K562 (cell line): ENCODE measurements at regions not wholly inside any gene's neighbourhood (a gene's known extent, or its start where the extent isn't known, plus 50 kb on each side); places are given as distances from the start of the nearest gene placed in this dataset.

Experiments
- ATAC-seq: fragments of 200-7000 bp; cut with Tn5 transposase; 3 replicates; pipeline ENCODE4 v1.9.1; 2020; ENCODE audit warnings: moderate library complexity
- BruUV-seq: library from RNA; stranded (reverse); fragments of 400-500 nt; replicated peaks from 2 replicates; lab custom pipeline; 2021; lab: Mats Ljungman, UMichigan
- CTCF ChIA-PET: fragments of 300-600 bp; formaldehyde crosslinking; extraction: SDS; loops from one replicate; lab custom pipeline; 2021; ENCODE audit warnings: low intra/inter-chr PET ratio; lab: Yijun Ruan, JAX
- POLR2A ChIA-PET: fragments of 300-600, 350-650 bp; sonication (Branson Sonifier 250); formaldehyde crosslinking; extraction: SDS; loops from one replicate; lab custom pipeline; 2021; ENCODE audit warnings: antibody characterized with exemption, inconsistent platforms; lab: Yijun Ruan, JAX
- DNase-seq, 4 experiments: peaks; one replicate each; pipeline versions ENCODE4 v3.0.0 to v3.0.0-alpha.2; 2011 to 2018; ENCODE audit warnings: low spot score in 3 of 4, mixed read lengths in 3 of 4; ENCODE audit errors: extremely low read depth in 1 of 4
- FAIRE-seq: peaks from 2 replicates; lab custom pipeline; 2011; peaks lifted over from hg19 to GRCh38; lab: Jason Lieb, UNC
- H2AFZ ChIP-seq: 2 replicates; pipeline ENCODE4 v1.6.0; 2011; ENCODE audit warnings: low read depth, low read length, control low read depth, inconsistent platforms
- H3K27ac ChIP-seq: fragments of 200-600 bp; 3 replicates; pipeline ENCODE4 v1.8.0; 2011; ENCODE audit warnings: low read depth, mild to moderate bottlenecking, control low read depth, inconsistent platforms, low read length, moderate library complexity, mixed read lengths; ENCODE audit errors: extremely low read depth
- H3K27me3 ChIP-seq, 2 experiments: fragments of 300-600 bp in 1 of 2; 2 replicates in 1 of 2; 3 replicates in 1 of 2; pipeline versions ENCODE4 v1.6.0 to v1.8.0; 2011; ENCODE audit warnings: inconsistent platforms in 2 of 2, low read length in 2 of 2, mild to moderate bottlenecking in 1 of 2, mixed read lengths in 1 of 2, moderate library complexity in 1 of 2; ENCODE audit not compliant: control insufficient read depth in 2 of 2, insufficient read depth in 2 of 2
- H3K36me3 ChIP-seq: fragments of 300-600 bp; 3 replicates; pipeline ENCODE4 v1.8.0; 2011; ENCODE audit warnings: mild to moderate bottlenecking, low read length, inconsistent platforms; ENCODE audit not compliant: control insufficient read depth, insufficient read depth
- H3K4me1 ChIP-seq, 2 experiments: fragments of 200-600 bp in 1 of 2; replicated peaks in 1 of 2; 2 replicates in 1 of 2; 3 replicates in 1 of 2; pipeline versions ENCODE4 v1.5.1 to v1.8.0; 2011; ENCODE audit warnings: inconsistent platforms in 2 of 2, low read length in 2 of 2, mild to moderate bottlenecking in 1 of 2, mixed read lengths in 1 of 2, moderate library complexity in 1 of 2; ENCODE audit not compliant: control insufficient read depth in 2 of 2, insufficient read depth in 2 of 2
- H3K4me2 ChIP-seq: 2 replicates; pipeline ENCODE4 v1.6.1; 2011; ENCODE audit warnings: low read length, control low read depth, inconsistent platforms, mixed read lengths; ENCODE audit not compliant: insufficient read depth
- H3K4me3 ChIP-seq: fragments of 200-600 bp; sonication (generic), shearing (Covaris generic); 2 replicates; pipeline ENCODE4 v1.5.1; 2016; ENCODE audit warnings: control low read depth, inconsistent platforms
- H3K79me2 ChIP-seq: fragments of 200-600 bp; 3 replicates; pipeline ENCODE4 v1.8.0; 2011; ENCODE audit warnings: low read length, inconsistent platforms; ENCODE audit not compliant: control insufficient read depth, insufficient read depth
- H3K9ac ChIP-seq, 2 experiments: 2 replicates each; pipeline versions ENCODE4 v1.6.0 to v1.6.1; 2011; ENCODE audit warnings: low read depth in 2 of 2, low read length in 2 of 2, control low read depth in 1 of 2, inconsistent platforms in 1 of 2, mild to moderate bottlenecking in 1 of 2, mixed read lengths in 1 of 2; ENCODE audit not compliant: insufficient read depth in 1 of 2
- H3K9me1 ChIP-seq: one replicate; pipeline ENCODE4 v1.6.0; 2011; ENCODE audit warnings: inconsistent platforms, mild to moderate bottlenecking, low read length, moderate library complexity; ENCODE audit not compliant: control insufficient read depth, insufficient read depth
- H3K9me3 ChIP-seq: replicated peaks from 2 replicates; pipeline ENCODE4 v1.5.1; 2011; ENCODE audit warnings: low read depth, low read length, inconsistent platforms; ENCODE audit not compliant: control insufficient read depth, insufficient read depth
- H4K20me1 ChIP-seq: replicated peaks from 2 replicates; pipeline ENCODE4 v1.6.1; 2011; ENCODE audit warnings: low read length, inconsistent platforms, mixed read lengths; ENCODE audit not compliant: control insufficient read depth, insufficient read depth
- ADNP ChIP-seq: fragments of 200-800 bp; sonication (Bioruptor generic); IDR thresholded peaks from 2 replicates; pipeline ENCODE4 v1.6.1; 2016; ENCODE audit warnings: missing genetic modification characterization, missing compliant biosample characterization
- EP300 ChIP-seq: IDR thresholded peaks from 2 replicates; pipeline ENCODE4 v1.6.1; 2012; ENCODE audit warnings: low read length, improper control_type of control experiment
- MAZ ChIP-seq, 2 experiments: fragments of 450-650 bp in 1 of 2; sonication (generic) in 1 of 2; formaldehyde crosslinking; IDR thresholded peaks in 1 of 2; conservative IDR thresholded peaks in 1 of 2; 2 replicates each; pipeline versions ENCODE4 v1.4.0 to v1.5.0; 2020; ENCODE audit warnings: mild to moderate bottlenecking in 1 of 2, missing genetic modification reagents in 1 of 2
- PHTF2 ChIP-seq: fragments of 250-450 bp; sonication (Bioruptor Pico); IDR thresholded peaks from 2 replicates; pipeline ENCODE4 v1.5.0; 2021; ENCODE audit warnings: mild to moderate bottlenecking
- RBM17 ChIP-seq: fragments of 200-400 bp; formaldehyde crosslinking; IDR thresholded peaks from 2 replicates; pipeline ENCODE4 v1.6.1; 2017; ENCODE audit warnings: low read depth, mild to moderate bottlenecking, low read length, borderline replicate concordance
- ZNF717 ChIP-seq: fragments of 250-450 bp; sonication (Bioruptor Pico); IDR thresholded peaks from 2 replicates; pipeline ENCODE4 v1.5.0; 2021
- ZNF77 ChIP-seq: fragments of 250-450 bp; sonication (Bioruptor Pico); IDR thresholded peaks from 2 replicates; pipeline ENCODE4 v1.5.0; 2020
- WGBS: fragments of 100-300 bp; shearing (Covaris generic); methylation state at CpG from one replicate; pipeline ENCODE4 v1.1.6; 2016; ENCODE audit warnings: low coverage, mixed read lengths; ENCODE audit not compliant: insufficient coverage; ENCODE audit errors: missing lambda C conversion rate; 5-methylcytosine and 5-hydroxymethylcytosine counted together
- in situ Hi-C: fragments of 300-500 bp; cut with MboI; formaldehyde crosslinking; loops from 4 replicates; pipeline ENCODE4 v1.15.0; 2018; ENCODE audit warnings: inconsistent platforms, mixed read lengths
- intact Hi-C: fragments of 100-400 bp; cut with micrococcal nuclease; formaldehyde crosslinking; loops from 2 replicates; pipeline ENCODE4 v1.14.2; 2022
- TF ChIP-seq, protein P1 (sequence below): IDR thresholded peaks from 2 replicates; pipeline ENCODE4 v1.6.1; 2012; ENCODE audit warnings: low read depth, low read length, improper control_type of control experiment, borderline replicate concordance
- TF ChIP-seq, protein P2 (sequence below): fragments of 250-450 bp; sonication (Bioruptor Pico); IDR thresholded peaks from 2 replicates; pipeline ENCODE4 v1.5.0; 2020; ENCODE audit warnings: mild to moderate bottlenecking
- TF ChIP-seq, protein P3 (sequence below): fragments of 450-650 bp; IDR thresholded peaks from 2 replicates; pipeline ENCODE4 v1.6.1; 2014; ENCODE audit warnings: low read depth, mild to moderate bottlenecking, moderate library complexity, borderline replicate concordance

DNA sequence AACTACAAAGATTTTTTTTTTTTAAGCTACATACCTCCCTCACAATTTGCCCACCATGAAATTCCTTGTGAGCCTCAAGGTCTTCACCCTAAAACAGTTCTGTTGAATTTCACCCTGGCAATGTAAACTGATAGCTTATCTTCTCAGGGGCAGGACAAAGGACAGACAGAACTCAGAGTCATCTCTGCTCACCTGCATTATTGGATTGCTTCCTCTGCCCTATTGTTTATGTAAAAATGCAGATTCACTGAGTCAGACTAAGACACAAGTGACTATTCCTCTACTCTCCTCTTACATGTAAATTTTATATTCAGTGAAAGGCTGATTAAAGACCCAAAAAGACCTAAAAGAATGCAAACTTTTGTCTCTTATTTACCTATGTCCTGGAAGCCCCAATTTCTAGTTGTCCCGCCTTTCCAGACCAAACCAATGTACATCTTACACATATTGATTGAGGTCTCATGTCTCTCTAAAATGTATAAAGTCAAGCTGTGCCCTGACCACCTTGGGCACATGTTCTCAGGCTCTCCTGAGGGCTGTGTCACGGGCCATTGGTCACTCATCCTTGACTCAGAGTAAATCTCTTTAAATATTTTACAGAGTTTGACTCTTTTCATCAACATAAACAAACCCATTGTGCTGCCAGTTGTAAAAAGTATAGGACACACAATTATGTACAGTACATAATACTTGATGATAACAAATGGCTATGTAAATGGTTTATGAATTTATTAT lies 440.2 kb downstream of the HTR7 start:
- FAIRE-seq = no peak
- H3K9ac ChIP-seq = no peak overlapping the region
- no TSS peak for BruUV-seq

More for the DNA sequence above, 440.2 kb downstream of the HTR7 start:
- no peaks in the 10 kb centered on the region for H3K79me2 ChIP-seq
- ChIA-PET POLR2A (no interaction called here), CTCF (no interaction called here)
- no peak overlapping the region for H2AFZ ChIP-seq
- intact Hi-C loops (no loop called here), in situ Hi-C loops (no loop called here)
- TF ChIP-seq ZNF717 (CRISPR knock-in tag) (no peak), EP300 (no peak), ADNP (tag) (no peak), RBM17 (no peak), PHTF2 (CRISPR knock-in tag) (no peak), ZNF77 (no peak), MAZ (CRISPR knock-in tag; conservative IDR thresholded peaks at IDR 0.05 in 1 of 2, IDR thresholded peaks at IDR 0.05 in 1 of 2) (no peak)
- TF ChIP-seq, protein P1, sequence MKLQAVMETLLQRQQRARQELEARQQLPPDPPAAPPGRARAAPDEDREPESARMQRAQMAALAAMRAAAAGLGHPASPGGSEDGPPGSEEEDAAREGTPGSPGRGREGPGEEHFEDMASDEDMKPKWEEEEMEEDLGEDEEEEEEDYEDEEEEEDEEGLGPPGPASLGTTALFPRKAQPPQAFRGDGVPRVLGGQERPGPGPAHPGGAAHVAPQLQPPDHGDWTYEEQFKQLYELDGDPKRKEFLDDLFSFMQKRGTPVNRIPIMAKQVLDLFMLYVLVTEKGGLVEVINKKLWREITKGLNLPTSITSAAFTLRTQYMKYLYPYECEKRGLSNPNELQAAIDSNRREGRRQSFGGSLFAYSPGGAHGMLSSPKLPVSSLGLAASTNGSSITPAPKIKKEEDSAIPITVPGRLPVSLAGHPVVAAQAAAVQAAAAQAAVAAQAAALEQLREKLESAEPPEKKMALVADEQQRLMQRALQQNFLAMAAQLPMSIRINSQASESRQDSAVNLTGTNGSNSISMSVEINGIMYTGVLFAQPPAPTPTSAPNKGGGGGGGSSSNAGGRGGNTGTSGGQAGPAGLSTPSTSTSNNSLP = no peak
- TF ChIP-seq, protein P2, sequence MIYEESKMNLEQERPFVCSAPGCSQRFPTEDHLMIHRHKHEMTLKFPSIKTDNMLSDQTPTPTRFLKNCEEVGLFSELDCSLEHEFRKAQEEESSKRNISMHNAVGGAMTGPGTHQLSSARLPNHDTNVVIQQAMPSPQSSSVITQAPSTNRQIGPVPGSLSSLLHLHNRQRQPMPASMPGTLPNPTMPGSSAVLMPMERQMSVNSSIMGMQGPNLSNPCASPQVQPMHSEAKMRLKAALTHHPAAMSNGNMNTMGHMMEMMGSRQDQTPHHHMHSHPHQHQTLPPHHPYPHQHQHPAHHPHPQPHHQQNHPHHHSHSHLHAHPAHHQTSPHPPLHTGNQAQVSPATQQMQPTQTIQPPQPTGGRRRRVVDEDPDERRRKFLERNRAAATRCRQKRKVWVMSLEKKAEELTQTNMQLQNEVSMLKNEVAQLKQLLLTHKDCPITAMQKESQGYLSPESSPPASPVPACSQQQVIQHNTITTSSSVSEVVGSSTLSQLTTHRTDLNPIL (CRISPR knock-in tag) = no peak
- TF ChIP-seq, protein P3, sequence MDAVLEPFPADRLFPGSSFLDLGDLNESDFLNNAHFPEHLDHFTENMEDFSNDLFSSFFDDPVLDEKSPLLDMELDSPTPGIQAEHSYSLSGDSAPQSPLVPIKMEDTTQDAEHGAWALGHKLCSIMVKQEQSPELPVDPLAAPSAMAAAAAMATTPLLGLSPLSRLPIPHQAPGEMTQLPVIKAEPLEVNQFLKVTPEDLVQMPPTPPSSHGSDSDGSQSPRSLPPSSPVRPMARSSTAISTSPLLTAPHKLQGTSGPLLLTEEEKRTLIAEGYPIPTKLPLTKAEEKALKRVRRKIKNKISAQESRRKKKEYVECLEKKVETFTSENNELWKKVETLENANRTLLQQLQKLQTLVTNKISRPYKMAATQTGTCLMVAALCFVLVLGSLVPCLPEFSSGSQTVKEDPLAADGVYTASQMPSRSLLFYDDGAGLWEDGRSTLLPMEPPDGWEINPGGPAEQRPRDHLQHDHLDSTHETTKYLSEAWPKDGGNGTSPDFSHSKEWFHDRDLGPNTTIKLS = no peak
- H3K4me1 ChIP-seq = no peaks in the 10 kb centered on the region
- H3K9me1 ChIP-seq = no peaks in the 10 kb centered on the region
- no peaks in the 10 kb centered on the region for H3K27me3 ChIP-seq
- H4K20me1 ChIP-seq = no peaks in the 10 kb centered on the region
- H3K9me3 ChIP-seq = no peaks in the 10 kb centered on the region
- DNase-seq (no peak), ATAC-seq (no peak)
- H3K4me2 ChIP-seq = no peak overlapping the region
- no peak overlapping the region for H3K27ac ChIP-seq
- no peaks in the 10 kb centered on the region for H3K36me3 ChIP-seq
- H3K4me3 ChIP-seq = no peak overlapping the region
- 0% methylated on average over 2 of the region's 2 CpGs for WGBS
